ENCODE measurements at regions not wholly inside any gene's neighbourhood (a gene's known extent, or its start where the extent isn't known, plus 50 kb on each side); places are given as distances from the start of the nearest gene placed in this dataset.

DNA sequence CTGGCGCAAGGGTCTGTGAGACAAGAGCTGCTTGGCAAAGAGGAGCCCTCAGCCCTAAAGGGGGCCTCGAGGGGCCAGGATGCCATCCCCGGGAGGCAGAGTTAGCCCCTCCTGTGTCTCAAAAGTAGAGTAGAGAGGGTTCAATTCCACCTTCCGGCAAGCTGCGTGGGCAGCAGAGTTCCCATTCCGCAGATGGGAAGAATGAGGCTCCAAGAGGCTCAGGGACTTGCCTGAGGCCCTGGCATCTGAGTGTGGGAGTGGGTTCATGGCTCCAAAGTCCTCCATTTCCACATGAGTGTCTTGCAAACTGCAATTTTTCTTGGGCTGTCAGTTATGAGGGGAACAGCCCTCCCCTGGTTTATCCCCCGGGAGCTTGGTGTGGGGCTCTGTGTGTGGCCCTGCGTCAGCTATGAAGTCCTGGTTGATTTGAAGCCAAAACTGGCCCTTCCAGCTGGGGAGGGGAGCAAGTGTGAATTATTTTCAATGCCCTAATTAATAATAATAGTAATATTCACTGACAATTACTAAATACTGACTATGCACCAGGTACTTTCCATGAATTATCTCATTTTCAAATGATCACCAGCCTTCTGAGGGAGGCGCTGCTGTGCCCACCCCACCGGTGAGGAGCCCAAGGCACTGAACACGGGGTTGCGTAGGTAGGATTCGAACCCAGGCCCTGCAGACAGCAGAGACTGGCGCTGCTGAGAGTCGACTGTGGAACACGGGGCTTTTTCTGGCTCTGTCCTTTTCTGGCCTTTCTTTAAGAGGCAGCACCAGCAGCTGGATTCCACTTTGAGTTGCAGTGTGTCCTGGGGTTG lies 153.0 kb upstream of the PTPN1 start:
- in situ Hi-C loops (cut with MboI; ENCODE audit: low pct_ligation_motif_present in 1 of 4, low pct_unique_long_range_greater_than_20kb in 1 of 4, low sequenced_read_pairs in 3 of 4) = no loop called here
- no peaks in the 10 kb centered on the region for H3K27me3 ChIP-seq
- peaks cover 0 to 29% (median 16%) of the 10 kb centered on the region in 4 donors for H3K4me1 ChIP-seq
- intact Hi-C loops (cut with DNase I; ENCODE audit: low total_unique reads) = no loop called here
- no peak for TF ChIP-seq EP300 (IDR thresholded peaks at IDR 0.05; ENCODE audit: low read depth)
- TF ChIP-seq POLR2A (IDR thresholded peaks at IDR 0.05) = no peak
- TF ChIP-seq POLR2AphosphoS5 (IDR thresholded peaks at IDR 0.05) = no peak
- no peak for TF ChIP-seq CTCF (IDR thresholded peaks at IDR 0.05)
- 76 to 80% methylated on average over 2 to 16 of the region's 16 CpGs for WGBS, 2 donors (ENCODE audit: low coverage in 1 of 2)
- DNase-seq = no peak
- H3K36me3 ChIP-seq = no peaks in the 10 kb centered on the region
- no peak overlapping the region for H3K4me3 ChIP-seq
- H3K9me3 ChIP-seq = no peaks in the 10 kb centered on the region
- no peak overlapping the region for H3K27ac ChIP-seq

GRCh38 chr20:50357783-50358161 lies 152.4 kb upstream of the PTPN1 start:
- Histone ChIP-seq H3K4me3 (no peak overlapping the region), H3K4me1 (peaks cover 0 to 29% (median 16%) of the 10 kb centered on the region in 4 donors), H3K27ac (no peak overlapping the region), H3K9me3 (no peaks in the 10 kb centered on the region), H3K36me3 (no peaks in the 10 kb centered on the region), H3K27me3 (no peaks in the 10 kb centered on the region)
- in situ Hi-C loops (cut with MboI; ENCODE audit: low pct_ligation_motif_present in 1 of 4, low pct_unique_long_range_greater_than_20kb in 1 of 4, low sequenced_read_pairs in 3 of 4) (no loop called here), intact Hi-C loops (cut with DNase I; ENCODE audit: low total_unique reads) (no loop called here)
- no peak for TF ChIP-seq CTCF (IDR thresholded peaks at IDR 0.05)
- TF ChIP-seq POLR2A (IDR thresholded peaks at IDR 0.05) = no peak
- no peak for TF ChIP-seq POLR2AphosphoS5 (IDR thresholded peaks at IDR 0.05)
- no peak for TF ChIP-seq EP300 (IDR thresholded peaks at IDR 0.05; ENCODE audit: low read depth)
- DNase-seq = no peak
- 81% methylated on average over 6 of the region's 6 CpGs; no CpG with 5 or more reads in 1 of the 2 donors for WGBS, 2 donors (ENCODE audit: low coverage in 1 of 2)

- intact Hi-C loops (cut with DNase I; ENCODE audit: low total_unique reads) (no loop called here), in situ Hi-C loops (cut with MboI; ENCODE audit: low pct_ligation_motif_present in 1 of 4, low pct_unique_long_range_greater_than_20kb in 1 of 4, low sequenced_read_pairs in 3 of 4) (no loop called here)
- Histone ChIP-seq H3K4me3 (no peak overlapping the region), H3K9me3 (no peaks in the 10 kb centered on the region), H3K36me3 (no peaks in the 10 kb centered on the region), H3K4me1 (peaks cover 0 to 29% (median 16%) of the 10 kb centered on the region in 4 donors), H3K27me3 (no peaks in the 10 kb centered on the region), H3K27ac (no peak overlapping the region)
- 82 to 87% methylated on average over 3 to 5 of the region's 5 CpGs for WGBS, 2 donors (ENCODE audit: low coverage in 1 of 2)
- DNase-seq = no peak
- no peak for TF ChIP-seq POLR2AphosphoS5 (IDR thresholded peaks at IDR 0.05)
- no peak for TF ChIP-seq POLR2A (IDR thresholded peaks at IDR 0.05)
- TF ChIP-seq EP300 (IDR thresholded peaks at IDR 0.05; ENCODE audit: low read depth) = no peak
- TF ChIP-seq CTCF (IDR thresholded peaks at IDR 0.05) = no peak
Measured at GRCh38 chr20:50358166-50358565, 152.0 kb upstream of the PTPN1 start.

DNA sequence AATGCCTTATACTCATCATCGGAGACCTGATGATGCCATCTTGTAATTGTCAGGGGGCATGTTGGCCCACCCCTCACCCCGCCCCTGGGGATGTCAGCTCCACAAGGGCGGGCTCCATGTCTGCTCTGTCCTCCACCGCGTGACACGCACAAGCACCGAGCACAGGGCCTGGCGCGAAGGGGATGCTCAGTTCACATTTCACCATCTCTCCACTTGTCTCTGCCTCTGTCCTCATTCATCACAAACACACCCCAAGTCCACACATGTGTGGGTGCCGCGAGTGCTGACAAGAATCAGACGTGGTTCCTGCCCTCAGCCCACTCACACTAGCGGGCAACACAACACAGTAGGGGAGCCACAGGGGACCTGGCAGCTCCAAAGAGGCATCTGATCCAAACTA lies 151.2 kb upstream of the PTPN1 start:
- Histone ChIP-seq H3K27me3 (no peaks in the 10 kb centered on the region), H3K27ac (no peak overlapping the region), H3K9me3 (no peaks in the 10 kb centered on the region), H3K4me3 (no peak overlapping the region), H3K36me3 (no peaks in the 10 kb centered on the region), H3K4me1 (peaks cover 0 to 29% (median 16%) of the 10 kb centered on the region in 4 donors)
- intact Hi-C loops (cut with DNase I; ENCODE audit: low total_unique reads) (no loop called here), in situ Hi-C loops (cut with MboI; ENCODE audit: low pct_ligation_motif_present in 1 of 4, low pct_unique_long_range_greater_than_20kb in 1 of 4, low sequenced_read_pairs in 3 of 4) (no loop called here)
- WGBS, 2 donors (ENCODE audit: low coverage in 1 of 2) = 87% methylated on average over 13 of the region's 13 CpGs; no CpG with 5 or more reads in 1 of the 2 donors
- no peak for DNase-seq
- TF ChIP-seq EP300 (IDR thresholded peaks at IDR 0.05; ENCODE audit: low read depth) (no peak), POLR2AphosphoS5 (IDR thresholded peaks at IDR 0.05) (no peak), CTCF (IDR thresholded peaks at IDR 0.05) (no peak), POLR2A (IDR thresholded peaks at IDR 0.05) (no peak)
